HPDE6-E6E7 (cell line): ENCODE measurements at regions not wholly inside any gene's neighbourhood (a gene's known extent, or its start where the extent isn't known, plus 50 kb on each side); places are given as distances from the start of the nearest gene placed in this dataset.

ENCODE experiments used
- DNase-seq: peaks from one replicate; pipeline ENCODE4 v3.0.0; 2011; ENCODE audit warnings: missing footprints; ENCODE audit errors: extremely low spot score

GRCh38 chr5:142378737-142379634 is 54.2 kb upstream of the SPRY4 start:
- DNase-seq = no peak

GRCh38 chr5:142375944-142376411 is 51.2 kb upstream of the SPRY4 start:
- no peak for DNase-seq
